ENCODE measurements at regions not wholly inside any gene's neighbourhood (a gene's known extent, or its start where the extent isn't known, plus 50 kb on each side); places are given as distances from the start of the nearest gene placed in this dataset.

GRCh38 chr5:166957782-166958181 is 1333.7 kb upstream of the WWC1 start:
- no peak overlapping the region for H3K4me3 ChIP-seq (ENCODE audit: control extremely low read depth in 1 of 5, extremely low read depth in 1 of 5, insufficient read depth in 1 of 5, low read depth in 2 of 5, low read length in 4 of 5)
- ChIA-PET CTCF (no interaction called here), POLR2A (no interaction called here)
- TF ChIP-seq, protein P1, sequence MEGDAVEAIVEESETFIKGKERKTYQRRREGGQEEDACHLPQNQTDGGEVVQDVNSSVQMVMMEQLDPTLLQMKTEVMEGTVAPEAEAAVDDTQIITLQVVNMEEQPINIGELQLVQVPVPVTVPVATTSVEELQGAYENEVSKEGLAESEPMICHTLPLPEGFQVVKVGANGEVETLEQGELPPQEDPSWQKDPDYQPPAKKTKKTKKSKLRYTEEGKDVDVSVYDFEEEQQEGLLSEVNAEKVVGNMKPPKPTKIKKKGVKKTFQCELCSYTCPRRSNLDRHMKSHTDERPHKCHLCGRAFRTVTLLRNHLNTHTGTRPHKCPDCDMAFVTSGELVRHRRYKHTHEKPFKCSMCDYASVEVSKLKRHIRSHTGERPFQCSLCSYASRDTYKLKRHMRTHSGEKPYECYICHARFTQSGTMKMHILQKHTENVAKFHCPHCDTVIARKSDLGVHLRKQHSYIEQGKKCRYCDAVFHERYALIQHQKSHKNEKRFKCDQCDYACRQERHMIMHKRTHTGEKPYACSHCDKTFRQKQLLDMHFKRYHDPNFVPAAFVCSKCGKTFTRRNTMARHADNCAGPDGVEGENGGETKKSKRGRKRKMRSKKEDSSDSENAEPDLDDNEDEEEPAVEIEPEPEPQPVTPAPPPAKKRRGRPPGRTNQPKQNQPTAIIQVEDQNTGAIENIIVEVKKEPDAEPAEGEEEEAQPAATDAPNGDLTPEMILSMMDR (IDR thresholded peaks at IDR 0.05), result no peak
- no peak for TF ChIP-seq EZH2 (IDR thresholded peaks at IDR 0.05; ENCODE audit: borderline replicate concordance, insufficient read depth, low read depth, low read length, poor library complexity, severe bottlenecking)
- H3K4me3 Mint-ChIP-seq, result no peak overlapping the region
- no peak overlapping the region for H2AFZ ChIP-seq (ENCODE audit: insufficient read depth, low read depth, low read length, poor library complexity, severe bottlenecking)
- H3K9ac ChIP-seq (ENCODE audit: low read length), result no peak overlapping the region
- intact Hi-C loops (cut with micrococcal nuclease), result no loop called here
- H3K9me3 ChIP-seq (ENCODE audit: control extremely low read depth in 1 of 3, control insufficient read depth in 2 of 3, insufficient read depth in 1 of 3, low read length in 2 of 3), result peaks cover 0 to under 1% (median 0%) of the 10 kb centered on the region in 3 donors
- H4K20me1 ChIP-seq (ENCODE audit: control insufficient read depth, insufficient read depth, low read length, poor library complexity, severe bottlenecking), result no peaks in the 10 kb centered on the region
- no peaks in the 10 kb centered on the region for H3K4me1 ChIP-seq (ENCODE audit: control insufficient read depth in 2 of 2, insufficient read depth in 2 of 2, low read length in 2 of 2)
- H3K27me3 Mint-ChIP-seq, result no peaks in the 10 kb centered on the region
- no peaks in the 10 kb centered on the region for H3K79me2 ChIP-seq (ENCODE audit: control insufficient read depth, insufficient read depth, low read length)
- ATAC-seq (ENCODE audit: low read depth) (no peak), DNase-seq (no peak)
- H3K27me3 ChIP-seq (replicated peaks in 1 of 4; ENCODE audit: control extremely low read depth in 1 of 4, control insufficient read depth in 3 of 4, insufficient read depth in 4 of 4, low read length in 3 of 4), result no peaks in the 10 kb centered on the region
- no peaks in the 10 kb centered on the region for H3K4me1 Mint-ChIP-seq
- 70% methylated on average over 1 of the region's 3 CpGs for WGBS (ENCODE audit: insufficient coverage)
- no peak overlapping the region for H3K4me2 ChIP-seq (replicated peaks; ENCODE audit: low read depth, low read length, poor library complexity, severe bottlenecking)
- peaks cover 7% of the 10 kb centered on the region for H3K9me3 Mint-ChIP-seq (ENCODE audit: insufficient read depth)
- no peak overlapping the region for H3K27ac Mint-ChIP-seq
- H3K36me3 ChIP-seq (replicated peaks in 1 of 2; ENCODE audit: control extremely low read depth in 1 of 2, control insufficient read depth in 1 of 2, extremely low read depth in 1 of 2, insufficient read depth in 2 of 2, low read length in 1 of 2), result no peaks in the 10 kb centered on the region
- H3K27ac ChIP-seq (ENCODE audit: low read length in 2 of 2), result no peak overlapping the region

DNA sequence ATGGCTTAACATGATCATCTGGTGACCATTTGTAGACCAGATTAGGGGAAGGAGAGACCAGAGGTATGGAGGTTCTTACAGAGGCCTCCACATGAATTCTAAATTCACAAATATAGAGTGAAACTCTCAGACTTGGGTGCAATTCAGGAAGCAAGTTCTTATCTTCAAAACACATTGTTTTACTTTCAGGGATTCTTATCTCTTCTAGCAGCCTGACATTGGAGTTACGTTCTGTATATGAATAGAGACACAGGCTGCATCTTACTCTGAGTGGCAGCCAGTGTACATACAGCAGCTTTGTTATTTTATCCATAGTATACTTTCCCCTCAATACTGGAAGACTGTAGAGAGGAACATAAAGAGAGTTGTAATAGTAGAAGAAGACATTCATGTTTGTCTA is 1331.7 kb upstream of the WWC1 start:
- no CpG with 5 or more reads among the region's 1 CpG for WGBS (ENCODE audit: insufficient coverage)
- CTCF ChIA-PET, result no interaction called here
- ATAC-seq (ENCODE audit: low read depth), result no peak

More for the DNA sequence above, 1331.7 kb upstream of the WWC1 start:
- intact Hi-C loops (cut with micrococcal nuclease), result no loop called here
- Mint-ChIP-seq H3K27me3 (no peaks in the 10 kb centered on the region), H3K9me3 (ENCODE audit: insufficient read depth) (peaks cover 7% of the 10 kb centered on the region), H3K27ac (no peak overlapping the region), H3K4me3 (no peak overlapping the region), H3K4me1 (no peaks in the 10 kb centered on the region)
- Histone ChIP-seq H3K4me3 (ENCODE audit: control extremely low read depth in 1 of 5, extremely low read depth in 1 of 5, insufficient read depth in 1 of 5, low read depth in 2 of 5, low read length in 4 of 5) (no peak overlapping the region), H3K9me3 (ENCODE audit: control extremely low read depth in 1 of 3, control insufficient read depth in 2 of 3, insufficient read depth in 1 of 3, low read length in 2 of 3) (peaks cover 0 to 4% (median 0%) of the 10 kb centered on the region in 3 donors), H3K27me3 (replicated peaks in 1 of 4; ENCODE audit: control extremely low read depth in 1 of 4, control insufficient read depth in 3 of 4, insufficient read depth in 4 of 4, low read length in 3 of 4) (no peaks in the 10 kb centered on the region), H3K4me1 (ENCODE audit: control insufficient read depth in 2 of 2, insufficient read depth in 2 of 2, low read length in 2 of 2) (no peaks in the 10 kb centered on the region), H3K9ac (ENCODE audit: low read length) (no peak overlapping the region), H3K4me2 (replicated peaks; ENCODE audit: low read depth, low read length, poor library complexity, severe bottlenecking) (no peak overlapping the region), H3K79me2 (ENCODE audit: control insufficient read depth, insufficient read depth, low read length) (no peaks in the 10 kb centered on the region), H2AFZ (ENCODE audit: insufficient read depth, low read depth, low read length, poor library complexity, severe bottlenecking) (no peak overlapping the region), H4K20me1 (ENCODE audit: control insufficient read depth, insufficient read depth, low read length, poor library complexity, severe bottlenecking) (no peaks in the 10 kb centered on the region), H3K36me3 (replicated peaks in 1 of 2; ENCODE audit: control extremely low read depth in 1 of 2, control insufficient read depth in 1 of 2, extremely low read depth in 1 of 2, insufficient read depth in 2 of 2, low read length in 1 of 2) (no peaks in the 10 kb centered on the region), H3K27ac (ENCODE audit: low read length in 2 of 2) (no peak overlapping the region)
- no peak for DNase-seq
- POLR2A ChIA-PET, result no interaction called here
- TF ChIP-seq EZH2 (IDR thresholded peaks at IDR 0.05; ENCODE audit: borderline replicate concordance, insufficient read depth, low read depth, low read length, poor library complexity, severe bottlenecking), result no peak
- TF ChIP-seq, protein P1 (IDR thresholded peaks at IDR 0.05), result no peak
